Thyroid gland (tissue), 4 donors: ENCODE measurements at regions not wholly inside any gene's neighbourhood (a gene's known extent, or its start where the extent isn't known, plus 50 kb on each side); places are given as distances from the start of the nearest gene placed in this dataset.

Source experiments
- POLR2A ChIP-seq, 2 donors: fragments of 450-650 bp; IDR thresholded peaks; one replicate each; pipeline ENCODE4 v1.6.1; 2017; ENCODE audit warnings: antibody characterized with exemption in 2 of 2, mild to moderate bottlenecking in 2 of 2, moderate library complexity in 1 of 2
- TF ChIP-seq, protein P1 (sequence below), 6 experiments: fragments of 200-600 bp in 3 of 6; fragments of 450-650 bp in 3 of 6; sonication (generic) in 3 of 6; IDR thresholded peaks; one replicate each; pipeline ENCODE4 v1.5.1; 2016 to 2019; ENCODE audit warnings: antibody characterized with exemption in 6 of 6, mild to moderate bottlenecking in 2 of 6, inconsistent platforms in 1 of 6, moderate library complexity in 1 of 6

GRCh38 chr16:72723781-72724180 lies 324.1 kb downstream of the ZFHX3 start:
- TF ChIP-seq, protein P1, sequence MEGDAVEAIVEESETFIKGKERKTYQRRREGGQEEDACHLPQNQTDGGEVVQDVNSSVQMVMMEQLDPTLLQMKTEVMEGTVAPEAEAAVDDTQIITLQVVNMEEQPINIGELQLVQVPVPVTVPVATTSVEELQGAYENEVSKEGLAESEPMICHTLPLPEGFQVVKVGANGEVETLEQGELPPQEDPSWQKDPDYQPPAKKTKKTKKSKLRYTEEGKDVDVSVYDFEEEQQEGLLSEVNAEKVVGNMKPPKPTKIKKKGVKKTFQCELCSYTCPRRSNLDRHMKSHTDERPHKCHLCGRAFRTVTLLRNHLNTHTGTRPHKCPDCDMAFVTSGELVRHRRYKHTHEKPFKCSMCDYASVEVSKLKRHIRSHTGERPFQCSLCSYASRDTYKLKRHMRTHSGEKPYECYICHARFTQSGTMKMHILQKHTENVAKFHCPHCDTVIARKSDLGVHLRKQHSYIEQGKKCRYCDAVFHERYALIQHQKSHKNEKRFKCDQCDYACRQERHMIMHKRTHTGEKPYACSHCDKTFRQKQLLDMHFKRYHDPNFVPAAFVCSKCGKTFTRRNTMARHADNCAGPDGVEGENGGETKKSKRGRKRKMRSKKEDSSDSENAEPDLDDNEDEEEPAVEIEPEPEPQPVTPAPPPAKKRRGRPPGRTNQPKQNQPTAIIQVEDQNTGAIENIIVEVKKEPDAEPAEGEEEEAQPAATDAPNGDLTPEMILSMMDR (IDR thresholded peaks at IDR 0.05) = no peak
- TF ChIP-seq POLR2A (IDR thresholded peaks at IDR 0.05) = no peak
